ENCODE measurements at regions not wholly inside any gene's neighbourhood (a gene's known extent, or its start where the extent isn't known, plus 50 kb on each side); places are given as distances from the start of the nearest gene placed in this dataset.

- Histone ChIP-seq H3K27me3 (no peaks in the 10 kb centered on the region), H3K9me3 (peaks cover 0 to 7% (median 0%) of the 10 kb centered on the region in 11 donors), H3K4me1 (no peaks in the 10 kb centered on the region), H3K36me3 (no peaks in the 10 kb centered on the region), H3K27ac (no peak overlapping the region), H3K4me3 (no peak overlapping the region)
- 91 to 95% methylated on average over 2 of the region's 2 CpGs for WGBS, 2 donors
- ATAC-seq = no peak
- no peak for TF ChIP-seq CTCF (IDR thresholded peaks at IDR 0.05)
- intact Hi-C loops (cut with DNase I) = no loop called here
- no peak for DNase-seq
Measured at GRCh38 chr13:87128491-87128890, 542.7 kb upstream of the SLITRK5 start.

- Histone ChIP-seq H3K27me3 (no peaks in the 10 kb centered on the region), H3K9me3 (peaks cover 0 to 7% (median 0%) of the 10 kb centered on the region in 11 donors), H3K27ac (no peak overlapping the region), H3K4me1 (no peaks in the 10 kb centered on the region), H3K36me3 (no peaks in the 10 kb centered on the region), H3K4me3 (no peak overlapping the region)
- no peak for TF ChIP-seq CTCF (IDR thresholded peaks at IDR 0.05)
- WGBS, 2 donors = 78 to 83% methylated on average over 2 of the region's 2 CpGs
- intact Hi-C loops (cut with DNase I) = no loop called here
- no peak for DNase-seq
- no peak for ATAC-seq
Measured at GRCh38 chr13:87129602-87130300, 541.4 kb upstream of the SLITRK5 start.

GRCh38 chr13:87130423-87130822, 540.7 kb upstream of the SLITRK5 start:
- peaks cover 0 to 7% (median 0%) of the 10 kb centered on the region in 11 donors for H3K9me3 ChIP-seq
- no peaks in the 10 kb centered on the region for H3K36me3 ChIP-seq
- DNase-seq (no peak), ATAC-seq (no peak)
- intact Hi-C loops (cut with DNase I) = no loop called here
- no peak overlapping the region for H3K27ac ChIP-seq
- no peak for TF ChIP-seq CTCF (IDR thresholded peaks at IDR 0.05)
- H3K4me1 ChIP-seq = no peaks in the 10 kb centered on the region
- no peaks in the 10 kb centered on the region for H3K27me3 ChIP-seq
- H3K4me3 ChIP-seq = no peak overlapping the region

- H3K27ac ChIP-seq = no peak overlapping the region
- H3K4me1 ChIP-seq = no peaks in the 10 kb centered on the region
- no peaks in the 10 kb centered on the region for H3K9me3 ChIP-seq
- DNase-seq = no peak
- intact Hi-C loops (cut with DNase I) = no loop called here
- H3K27me3 ChIP-seq = no peaks in the 10 kb centered on the region
- no peak for TF ChIP-seq CTCF (IDR thresholded peaks at IDR 0.05)
- no peak for ATAC-seq
- H3K36me3 ChIP-seq = no peaks in the 10 kb centered on the region
- 35 to 42% methylated on average over 2 of the region's 2 CpGs for WGBS, 2 donors
- H3K4me3 ChIP-seq = no peak overlapping the region
Measured at GRCh38 chr13:87131611-87132010, 539.6 kb upstream of the SLITRK5 start.
